Esophagus squamous epithelium (tissue), 5 donors: ENCODE measurements at regions not wholly inside any gene's neighbourhood (a gene's known extent, or its start where the extent isn't known, plus 50 kb on each side); places are given as distances from the start of the nearest gene placed in this dataset.

ENCODE experiments used
- DNase-seq: peaks from one replicate; lab custom pipeline; 2025; lab: John Stamatoyannopoulos, UW
- H3K27ac ChIP-seq, 4 donors: fragments of 200-600 bp; sonication (generic); one replicate each; pipeline ENCODE4 v1.5.1; 2016 to 2019; ENCODE audit warnings: mild to moderate bottlenecking in 1 of 4
- H3K27me3 ChIP-seq, 4 donors: fragments of 200-600 bp; sonication (generic); 1 replicate in 3 of 4; 2 replicates in 1 of 4; pipeline versions ENCODE4 v1.5.1 to v1.6.0; 2017 to 2021; ENCODE audit warnings: antibody characterized with exemption in 1 of 4
- H3K36me3 ChIP-seq, 3 donors: fragments of 200-600 bp; sonication (generic); one replicate each; pipeline ENCODE4 v1.5.1; 2016 to 2019
- H3K4me1 ChIP-seq, 3 donors: fragments of 200-600 bp; sonication (generic); one replicate each; pipeline ENCODE4 v1.5.1; 2017 to 2019
- H3K4me3 ChIP-seq, 4 donors: fragments of 200-600 bp; sonication (generic); 1 replicate in 3 of 4; 2 replicates in 1 of 4; pipeline ENCODE4 v1.5.1; 2016 to 2019; ENCODE audit warnings: mild to moderate bottlenecking in 2 of 4, moderate library complexity in 1 of 4
- H3K9me3 ChIP-seq, 3 donors: fragments of 200-600 bp; sonication (generic); one replicate each; pipeline ENCODE4 v1.5.1; 2016 to 2019
- POLR2A ChIP-seq, 4 donors: fragments of 450-650 bp; IDR thresholded peaks; one replicate each; pipeline ENCODE4 v1.6.1; 2017; ENCODE audit warnings: antibody characterized with exemption in 4 of 4, mild to moderate bottlenecking in 4 of 4, moderate library complexity in 3 of 4
- WGBS, 2 donors: methylation state at CpG; one replicate each; pipeline ENCODE4 v1.1.5; 2018; 5-methylcytosine and 5-hydroxymethylcytosine counted together
- intact Hi-C: fragments of 100-400 bp; cut with DNase I; formaldehyde crosslinking; loops from one replicate; pipeline ENCODE4 v1.15.0; 2022
- TF ChIP-seq, protein P1 (sequence below), 6 experiments: fragments of 450-650 bp in 4 of 6; fragments of 200-600 bp in 2 of 6; sonication (generic) in 2 of 6; IDR thresholded peaks; one replicate each; pipeline ENCODE4 v1.5.1; 2016 to 2019; ENCODE audit warnings: antibody characterized with exemption in 6 of 6, mild to moderate bottlenecking in 4 of 6, moderate library complexity in 4 of 6
- donor health status: DM: yes; HTN: yes; CAD: no.

GRCh38 chr3:28978092-28978491 lies 302.8 kb upstream of the RBMS3 start:
- Histone ChIP-seq H3K9me3 (no peaks in the 10 kb centered on the region), H3K27ac (no peak overlapping the region), H3K27me3 (no peaks in the 10 kb centered on the region), H3K4me3 (no peak overlapping the region), H3K36me3 (no peaks in the 10 kb centered on the region), H3K4me1 (no peaks in the 10 kb centered on the region)
- intact Hi-C loops, result no loop called here
- 51 to 62% methylated on average over 3 of the region's 3 CpGs for WGBS, 2 donors
- DNase-seq, result no peak
- TF ChIP-seq, protein P1, sequence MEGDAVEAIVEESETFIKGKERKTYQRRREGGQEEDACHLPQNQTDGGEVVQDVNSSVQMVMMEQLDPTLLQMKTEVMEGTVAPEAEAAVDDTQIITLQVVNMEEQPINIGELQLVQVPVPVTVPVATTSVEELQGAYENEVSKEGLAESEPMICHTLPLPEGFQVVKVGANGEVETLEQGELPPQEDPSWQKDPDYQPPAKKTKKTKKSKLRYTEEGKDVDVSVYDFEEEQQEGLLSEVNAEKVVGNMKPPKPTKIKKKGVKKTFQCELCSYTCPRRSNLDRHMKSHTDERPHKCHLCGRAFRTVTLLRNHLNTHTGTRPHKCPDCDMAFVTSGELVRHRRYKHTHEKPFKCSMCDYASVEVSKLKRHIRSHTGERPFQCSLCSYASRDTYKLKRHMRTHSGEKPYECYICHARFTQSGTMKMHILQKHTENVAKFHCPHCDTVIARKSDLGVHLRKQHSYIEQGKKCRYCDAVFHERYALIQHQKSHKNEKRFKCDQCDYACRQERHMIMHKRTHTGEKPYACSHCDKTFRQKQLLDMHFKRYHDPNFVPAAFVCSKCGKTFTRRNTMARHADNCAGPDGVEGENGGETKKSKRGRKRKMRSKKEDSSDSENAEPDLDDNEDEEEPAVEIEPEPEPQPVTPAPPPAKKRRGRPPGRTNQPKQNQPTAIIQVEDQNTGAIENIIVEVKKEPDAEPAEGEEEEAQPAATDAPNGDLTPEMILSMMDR (IDR thresholded peaks at IDR 0.05), result no peak
- TF ChIP-seq POLR2A (IDR thresholded peaks at IDR 0.05), result no peak

GRCh38 chr3:28980131-28980530 lies 300.7 kb upstream of the RBMS3 start:
- Histone ChIP-seq H3K27ac (no peak overlapping the region), H3K27me3 (no peaks in the 10 kb centered on the region), H3K36me3 (no peaks in the 10 kb centered on the region), H3K4me3 (no peak overlapping the region), H3K4me1 (no peaks in the 10 kb centered on the region), H3K9me3 (no peaks in the 10 kb centered on the region)
- WGBS, 2 donors, result 76 to 88% methylated on average over 1 of the region's 1 CpG
- intact Hi-C loops, result no loop called here
- no peak for DNase-seq
- TF ChIP-seq, protein P1 (IDR thresholded peaks at IDR 0.05), result no peak
- TF ChIP-seq POLR2A (IDR thresholded peaks at IDR 0.05), result no peak

- no peak for DNase-seq
- intact Hi-C loops, result no loop called here
- TF ChIP-seq, protein P1 (IDR thresholded peaks at IDR 0.05), result no peak
- TF ChIP-seq POLR2A (IDR thresholded peaks at IDR 0.05), result no peak
- Histone ChIP-seq H3K4me1 (no peaks in the 10 kb centered on the region), H3K36me3 (no peaks in the 10 kb centered on the region), H3K4me3 (no peak overlapping the region), H3K9me3 (no peaks in the 10 kb centered on the region), H3K27ac (no peak overlapping the region), H3K27me3 (no peaks in the 10 kb centered on the region)
These were observed 300.2 kb upstream of the RBMS3 start for GRCh38 chr3:28980631-28981030.

DNA sequence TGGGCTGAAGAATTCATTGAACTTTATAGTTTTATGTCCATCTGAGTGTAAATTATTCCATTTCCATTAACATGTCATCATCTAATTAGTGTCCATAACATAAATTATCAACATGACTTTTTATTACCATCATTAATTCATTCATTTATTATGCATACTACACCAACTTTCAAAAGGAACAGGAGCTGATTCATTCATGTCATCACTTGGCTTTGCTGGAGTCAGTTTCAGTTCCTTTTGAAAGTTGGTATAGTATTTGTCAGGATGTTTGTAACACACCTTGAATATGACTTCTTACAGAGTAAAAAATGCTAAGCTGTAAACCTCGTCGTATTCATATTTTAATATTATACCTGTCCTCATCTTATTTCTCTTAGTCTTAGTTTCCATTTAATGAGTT lies 298.0 kb upstream of the RBMS3 start:
- H3K4me1 ChIP-seq, result peaks cover 0 to 10% (median 0%) of the 10 kb centered on the region in 3 donors
- no peaks in the 10 kb centered on the region for H3K27me3 ChIP-seq
- no peak for DNase-seq
- intact Hi-C loops, result no loop called here
- no peaks in the 10 kb centered on the region for H3K36me3 ChIP-seq
- H3K4me3 ChIP-seq, result no peak overlapping the region
- no peak overlapping the region for H3K27ac ChIP-seq
- TF ChIP-seq POLR2A (IDR thresholded peaks at IDR 0.05), result no peak
- TF ChIP-seq, protein P1 (IDR thresholded peaks at IDR 0.05), result no peak
- whole genome bisulfite sequencing, 2 donors, result 91 to 92% methylated on average over 2 of the region's 2 CpGs
- H3K9me3 ChIP-seq, result no peaks in the 10 kb centered on the region

GRCh38 chr3:28986922-28987321 lies 293.9 kb upstream of the RBMS3 start:
- H3K9me3 ChIP-seq, result no peaks in the 10 kb centered on the region

More at GRCh38 chr3:28986922-28987321, 293.9 kb upstream of the RBMS3 start:
- TF ChIP-seq, protein P1 (IDR thresholded peaks at IDR 0.05), result no peak
- TF ChIP-seq POLR2A (IDR thresholded peaks at IDR 0.05), result no peak
- Histone ChIP-seq H3K36me3 (no peaks in the 10 kb centered on the region), H3K27ac (no peak overlapping the region), H3K4me1 (peaks cover 0 to 10% (median 0%) of the 10 kb centered on the region in 3 donors), H3K4me3 (no peak overlapping the region), H3K27me3 (no peaks in the 10 kb centered on the region)
- no peak for DNase-seq
- intact Hi-C loops, result no loop called here
